NCI-H2081 treated with DMSO at 0.1 percent for 48 hours (cell line): ENCODE measurements at regions not wholly inside any gene's neighbourhood (a gene's known extent, or its start where the extent isn't known, plus 50 kb on each side); places are given as distances from the start of the nearest gene placed in this dataset.
"Not testable (repeated sequence)": the region's sequence is repeated elsewhere in the genome, so short reads cannot be mapped to it uniquely, and the experiment has no call there.

ENCODE experiments used
- DNase-seq: peaks from one replicate; lab custom pipeline; 2025; lab: John Stamatoyannopoulos, UW

GRCh38 chr2:129467941-129468340 lies 511.5 kb upstream of the RAB6C start:
- no peak for DNase-seq

- DNase-seq: no peak
These were observed 510.6 kb upstream of the RAB6C start for GRCh38 chr2:129468879-129469278.

- no peak for DNase-seq
These were observed 510.1 kb upstream of the RAB6C start for GRCh38 chr2:129469389-129469788.

GRCh38 chr2:129469871-129470270 lies 509.6 kb upstream of the RAB6C start:
- no peak for DNase-seq

- DNase-seq: no peak
These were observed 500.5 kb upstream of the RAB6C start for GRCh38 chr2:129478902-129479517.

GRCh38 chr2:129479892-129480291 lies 499.6 kb upstream of the RAB6C start:
- DNase-seq: no peak

- DNase-seq: no peak
These were observed 498.7 kb upstream of the RAB6C start for GRCh38 chr2:129480790-129481189.

- DNase-seq: no peak
These were observed 497.9 kb upstream of the RAB6C start for GRCh38 chr2:129481306-129482219.

GRCh38 chr2:129482626-129483025 lies 496.8 kb upstream of the RAB6C start:
- no peak for DNase-seq

- no peak for DNase-seq
These were observed 496.1 kb upstream of the RAB6C start for GRCh38 chr2:129483366-129483765.

GRCh38 chr2:129484999-129485897 lies 494.2 kb upstream of the RAB6C start:
- no peak for DNase-seq

- no peak for DNase-seq
These were observed 491.1 kb upstream of the RAB6C start for GRCh38 chr2:129488376-129488775.

GRCh38 chr2:129490641-129491040 lies 488.8 kb upstream of the RAB6C start:
- no peak for DNase-seq

GRCh38 chr2:129491308-129491707 lies 488.2 kb upstream of the RAB6C start:
- no peak for DNase-seq

GRCh38 chr2:129492548-129492947 lies 486.9 kb upstream of the RAB6C start:
- DNase-seq: no peak

GRCh38 chr2:129499747-129500146 lies 479.7 kb upstream of the RAB6C start:
- no peak for DNase-seq

- DNase-seq: no peak
These were observed 476.7 kb upstream of the RAB6C start for GRCh38 chr2:129502781-129503180.

GRCh38 chr2:129504646-129505045 lies 474.8 kb upstream of the RAB6C start:
- no peak for DNase-seq

GRCh38 chr2:129518937-129519336 lies 460.5 kb upstream of the RAB6C start:
- DNase-seq: no peak

- not testable (repeated sequence) for DNase-seq
These were observed 447.3 kb upstream of the RAB6C start for GRCh38 chr2:129532158-129532557.

GRCh38 chr2:129548880-129549279 lies 430.6 kb upstream of the RAB6C start:
- DNase-seq: no peak

- no peak for DNase-seq
These were observed 428.9 kb upstream of the RAB6C start for GRCh38 chr2:129550536-129550935.
